Prostate gland (tissue), 2 donors: ENCODE measurements at regions not wholly inside any gene's neighbourhood (a gene's known extent, or its start where the extent isn't known, plus 50 kb on each side); places are given as distances from the start of the nearest gene placed in this dataset.

Experiments used
- DNase-seq: peaks from one replicate; pipeline ENCODE4 v3.0.0-alpha.2; 2019; ENCODE audit warnings: low spot score
- H3K27ac ChIP-seq, 2 donors: fragments of 200-600 bp; sonication (generic); 2 replicates each; pipeline ENCODE4 v1.5.1; 2017 to 2019
- H3K27me3 ChIP-seq: fragments of 200-600 bp; sonication (generic); replicated peaks from 2 replicates; pipeline ENCODE4 v1.5.1; 2019; ENCODE audit not compliant: insufficient read depth
- H3K36me3 ChIP-seq, 2 donors: fragments of 200-600 bp; sonication (generic); 1 replicate in 1 of 2; 2 replicates in 1 of 2; pipeline versions ENCODE4 v1.5.1 to v1.8.1; 2017 to 2019
- H3K4me1 ChIP-seq: fragments of 200-600 bp; sonication (generic); replicated peaks from 2 replicates; pipeline ENCODE4 v1.5.1; 2019
- H3K4me3 ChIP-seq, 2 donors: fragments of 200-600 bp; sonication (generic); 2 replicates each; pipeline ENCODE4 v1.5.1; 2017 to 2019
- H3K9me3 ChIP-seq: fragments of 200-600 bp; sonication (generic); 2 replicates; pipeline ENCODE4 v1.5.1; 2017
- POLR2A ChIP-seq: fragments of 450-650 bp; IDR thresholded peaks from one replicate; pipeline ENCODE4 v1.6.1; 2016; ENCODE audit warnings: antibody characterized with exemption, mild to moderate bottlenecking
- POLR2AphosphoS5 ChIP-seq: sonication (generic); formaldehyde crosslinking; IDR thresholded peaks from one replicate; pipeline ENCODE4 v1.6.1; 2017; ENCODE audit warnings: antibody characterized with exemption
- WGBS: methylation state at CpG from one replicate; pipeline ENCODE4 v1.1.5; 2018; 5-methylcytosine and 5-hydroxymethylcytosine counted together
- intact Hi-C: fragments of 100-400 bp; cut with DNase I; formaldehyde crosslinking; loops from one replicate; pipeline ENCODE4 v1.14.2; 2022
- TF ChIP-seq, protein P1 (sequence below), 4 experiments: fragments of 200-600 bp in 2 of 4; fragments of 450-650 bp in 2 of 4; sonication (generic) in 2 of 4; IDR thresholded peaks; 1 replicate in 3 of 4; 2 replicates in 1 of 4; pipeline ENCODE4 v1.5.1; 2016 to 2019; ENCODE audit warnings: antibody characterized with exemption in 4 of 4, mild to moderate bottlenecking in 2 of 4, moderate library complexity in 2 of 4

DNA sequence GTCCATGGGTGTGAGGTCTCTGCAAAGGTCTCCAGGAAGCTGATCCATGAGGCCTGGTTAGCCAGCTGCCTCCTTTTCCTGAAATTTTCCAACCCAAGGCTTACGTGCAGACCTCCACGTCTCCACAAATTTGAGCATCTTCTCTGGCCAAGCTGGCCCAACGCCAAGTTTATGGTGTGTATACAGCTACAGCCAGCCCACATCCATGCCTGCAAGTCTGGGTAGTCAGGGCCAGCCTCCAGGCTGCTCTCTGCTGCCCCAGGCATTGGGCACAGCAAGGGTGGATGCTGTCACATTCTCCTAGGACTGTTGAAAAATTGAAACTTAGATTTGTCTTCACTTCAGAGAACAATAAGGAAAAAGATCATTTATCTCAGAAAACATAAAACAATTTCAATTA lies 525.5 kb upstream of the CHAC2 start:
- Histone ChIP-seq H3K27ac (no peak overlapping the region), H3K36me3 (no peaks in the 10 kb centered on the region), H3K27me3 (no peaks in the 10 kb centered on the region), H3K9me3 (no peaks in the 10 kb centered on the region), H3K4me1 (no peaks in the 10 kb centered on the region), H3K4me3 (no peak overlapping the region)
- intact Hi-C loops, result no loop called here
- TF ChIP-seq, protein P1, sequence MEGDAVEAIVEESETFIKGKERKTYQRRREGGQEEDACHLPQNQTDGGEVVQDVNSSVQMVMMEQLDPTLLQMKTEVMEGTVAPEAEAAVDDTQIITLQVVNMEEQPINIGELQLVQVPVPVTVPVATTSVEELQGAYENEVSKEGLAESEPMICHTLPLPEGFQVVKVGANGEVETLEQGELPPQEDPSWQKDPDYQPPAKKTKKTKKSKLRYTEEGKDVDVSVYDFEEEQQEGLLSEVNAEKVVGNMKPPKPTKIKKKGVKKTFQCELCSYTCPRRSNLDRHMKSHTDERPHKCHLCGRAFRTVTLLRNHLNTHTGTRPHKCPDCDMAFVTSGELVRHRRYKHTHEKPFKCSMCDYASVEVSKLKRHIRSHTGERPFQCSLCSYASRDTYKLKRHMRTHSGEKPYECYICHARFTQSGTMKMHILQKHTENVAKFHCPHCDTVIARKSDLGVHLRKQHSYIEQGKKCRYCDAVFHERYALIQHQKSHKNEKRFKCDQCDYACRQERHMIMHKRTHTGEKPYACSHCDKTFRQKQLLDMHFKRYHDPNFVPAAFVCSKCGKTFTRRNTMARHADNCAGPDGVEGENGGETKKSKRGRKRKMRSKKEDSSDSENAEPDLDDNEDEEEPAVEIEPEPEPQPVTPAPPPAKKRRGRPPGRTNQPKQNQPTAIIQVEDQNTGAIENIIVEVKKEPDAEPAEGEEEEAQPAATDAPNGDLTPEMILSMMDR (IDR thresholded peaks at IDR 0.05), result no peak
- no peak for TF ChIP-seq POLR2AphosphoS5
- no peak for TF ChIP-seq POLR2A
- DNase-seq, result no peak
- 70% methylated on average over 3 of the region's 3 CpGs for WGBS

DNA sequence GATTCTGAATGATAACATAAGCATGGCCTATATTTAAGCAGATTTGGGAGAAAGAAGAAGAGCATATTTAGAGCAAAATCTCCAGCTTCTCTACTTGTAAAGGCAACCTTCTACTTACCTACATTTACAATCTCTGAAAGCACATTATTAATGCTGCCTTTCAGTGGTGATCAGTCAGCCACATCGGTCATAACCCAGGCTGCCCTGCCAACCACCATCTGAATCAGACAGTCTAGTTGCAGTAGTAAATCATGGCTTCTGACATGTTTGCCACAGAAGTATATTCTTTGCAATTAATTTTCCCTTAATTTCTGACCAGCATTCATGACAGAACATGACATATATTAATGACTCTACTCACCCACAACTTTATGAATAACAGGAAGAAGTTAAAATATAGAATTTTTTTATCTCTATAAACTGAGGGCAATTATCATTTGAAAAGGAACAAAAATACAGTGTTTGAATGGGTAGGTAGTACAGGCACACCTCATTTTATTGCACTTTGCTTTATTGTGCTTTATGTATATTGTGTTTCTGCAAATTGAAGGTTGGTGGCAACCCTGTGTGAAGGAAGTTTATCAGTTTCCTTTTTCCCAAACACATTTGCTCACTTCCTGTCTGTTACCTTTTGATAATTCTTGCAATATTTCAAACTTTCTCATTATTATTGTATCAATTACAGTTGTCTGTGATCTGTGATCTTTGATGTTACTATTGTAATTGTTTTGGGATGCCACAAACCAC lies 531.6 kb upstream of the CHAC2 start:
- Histone ChIP-seq H3K27me3 (no peaks in the 10 kb centered on the region), H3K4me1 (no peaks in the 10 kb centered on the region), H3K4me3 (no peak overlapping the region), H3K27ac (no peak overlapping the region), H3K9me3 (no peaks in the 10 kb centered on the region), H3K36me3 (no peaks in the 10 kb centered on the region)
- 41% methylated on average over 1 of the region's 1 CpG for WGBS
- no peak for DNase-seq
- TF ChIP-seq POLR2AphosphoS5, result no peak
- TF ChIP-seq POLR2A, result no peak
- TF ChIP-seq, protein P1 (IDR thresholded peaks at IDR 0.05), result no peak
- intact Hi-C loops, result no loop called here

DNA sequence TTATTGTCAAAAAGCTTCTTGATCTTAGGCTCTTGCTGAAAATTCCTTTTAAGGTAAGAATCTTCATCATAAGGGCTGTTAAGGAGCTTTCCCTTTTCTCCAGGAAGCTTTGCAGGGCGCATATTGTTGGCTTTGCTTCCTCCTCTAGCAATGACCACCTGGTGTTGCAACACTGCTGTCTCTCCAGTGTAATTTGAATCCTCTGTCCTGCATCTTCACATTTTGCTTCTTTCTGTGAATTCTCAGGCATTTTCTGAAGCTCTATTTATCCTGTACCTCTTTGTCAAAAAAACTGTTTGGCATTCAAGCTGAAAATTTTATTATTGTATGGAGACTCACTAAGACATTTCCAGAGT lies 533.1 kb upstream of the CHAC2 start:
- Histone ChIP-seq H3K4me3 (no peak overlapping the region), H3K36me3 (no peaks in the 10 kb centered on the region), H3K27me3 (no peaks in the 10 kb centered on the region), H3K27ac (no peak overlapping the region), H3K4me1 (no peaks in the 10 kb centered on the region), H3K9me3 (no peaks in the 10 kb centered on the region)
- DNase-seq, result no peak
- TF ChIP-seq, protein P1 (IDR thresholded peaks at IDR 0.05), result no peak
- TF ChIP-seq POLR2AphosphoS5 (no peak), POLR2A (no peak)
- WGBS, result 32% methylated on average over 1 of the region's 1 CpG
- intact Hi-C loops, result no loop called here

DNA sequence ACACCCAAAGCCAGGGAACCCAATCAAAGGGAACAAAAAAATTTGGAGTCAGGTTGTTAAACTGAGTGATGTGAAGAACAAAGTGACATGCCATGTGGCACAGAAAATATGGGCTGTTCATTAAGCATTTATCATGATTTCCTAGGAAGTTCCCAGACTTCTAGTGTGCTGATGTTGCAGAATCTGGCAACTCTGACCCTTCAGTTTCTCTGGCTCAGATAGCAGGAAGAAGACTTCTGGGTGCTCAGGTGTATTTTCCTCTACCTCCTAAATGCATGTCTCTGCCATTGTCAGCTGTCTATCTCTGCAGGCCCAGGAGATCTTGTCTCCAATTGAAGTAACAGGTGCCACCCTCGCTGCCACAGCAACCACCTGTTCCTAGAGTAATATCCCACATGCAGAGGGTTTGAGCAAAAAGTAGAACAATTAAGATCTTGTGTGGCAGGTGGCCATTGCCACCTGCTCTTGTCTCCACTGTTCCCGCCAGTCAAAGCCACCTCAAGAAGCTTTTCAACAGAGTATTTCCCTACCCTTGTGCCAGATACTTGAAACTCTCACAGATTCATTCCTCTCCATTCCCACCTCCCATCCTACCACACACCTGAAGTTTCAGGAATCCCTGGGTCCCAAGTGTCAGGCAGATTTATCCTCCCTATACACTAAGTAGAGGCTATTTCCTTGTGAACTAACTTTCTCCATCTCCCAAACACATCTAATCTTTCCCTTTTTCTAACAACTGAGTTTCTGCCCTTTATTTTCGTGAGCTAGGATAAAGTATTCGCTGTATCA lies 533.7 kb upstream of the CHAC2 start:
- Histone ChIP-seq H3K36me3 (no peaks in the 10 kb centered on the region), H3K4me3 (no peak overlapping the region), H3K27ac (no peak overlapping the region), H3K27me3 (no peaks in the 10 kb centered on the region), H3K9me3 (no peaks in the 10 kb centered on the region), H3K4me1 (no peaks in the 10 kb centered on the region)
- intact Hi-C loops, result no loop called here
- TF ChIP-seq, protein P1 (IDR thresholded peaks at IDR 0.05), result no peak
- TF ChIP-seq POLR2A, result no peak
- no peak for TF ChIP-seq POLR2AphosphoS5
- DNase-seq, result no peak
- 88% methylated on average over 4 of the region's 4 CpGs for WGBS
